Loucy (cell line): ENCODE measurements at regions not wholly inside any gene's neighbourhood (a gene's known extent, or its start where the extent isn't known, plus 50 kb on each side); places are given as distances from the start of the nearest gene placed in this dataset.

ENCODE experiments used
- H2AFZ ChIP-seq: fragments of 200-600 bp; sonication (generic); 2 replicates; pipeline ENCODE4 v1.6.0; 2016; ENCODE audit warnings: antibody characterized with exemption, mild to moderate bottlenecking, low read length, moderate library complexity
- H3F3A ChIP-seq: fragments of 200-600 bp; 2 replicates; pipeline ENCODE4 v1.6.0; 2016; ENCODE audit warnings: antibody characterized with exemption, low read depth, mild to moderate bottlenecking
- H3K27me3 ChIP-seq: fragments of 200-600 bp; sonication (generic); 2 replicates; pipeline ENCODE4 v1.6.1; 2014; ENCODE audit warnings: low read length, mild to moderate bottlenecking; ENCODE audit not compliant: insufficient read depth, poor library complexity, severe bottlenecking
- H3K36me3 ChIP-seq: fragments of 200-600 bp; sonication (generic); 2 replicates; pipeline ENCODE4 v1.6.1; 2016; ENCODE audit warnings: low read length; ENCODE audit not compliant: insufficient read depth
- H3K4me1 ChIP-seq: fragments of 200-600 bp; sonication (generic); 2 replicates; pipeline ENCODE4 v1.5.1; 2014; ENCODE audit warnings: low read length, mild to moderate bottlenecking; ENCODE audit not compliant: insufficient read depth, poor library complexity, severe bottlenecking
- H3K4me2 ChIP-seq: fragments of 200-600 bp; sonication (generic); 2 replicates; pipeline ENCODE4 v1.6.0; 2014; ENCODE audit warnings: antibody characterized with exemption, low read length, low read depth, mild to moderate bottlenecking; ENCODE audit not compliant: poor library complexity, severe bottlenecking
- H3K4me3 ChIP-seq: fragments of 200-600 bp; sonication (generic); 2 replicates; pipeline ENCODE4 v1.5.1; 2014; ENCODE audit warnings: low read length, mild to moderate bottlenecking, mixed read lengths; ENCODE audit not compliant: poor library complexity, severe bottlenecking
- H3K79me2 ChIP-seq: fragments of 200-600 bp; sonication (generic); 2 replicates; pipeline ENCODE4 v1.6.1; 2014; ENCODE audit warnings: low read length; ENCODE audit not compliant: insufficient read depth
- H3K9ac ChIP-seq: fragments of 200-600 bp; sonication (generic); 2 replicates; pipeline ENCODE4 v1.6.0; 2014; ENCODE audit warnings: mild to moderate bottlenecking, low read depth, low read length, moderate library complexity; ENCODE audit not compliant: poor library complexity, severe bottlenecking
- H3K9me2 ChIP-seq: fragments of 200-600 bp; sonication (generic); replicated peaks from 2 replicates; pipeline ENCODE4 v1.6.1; 2016; ENCODE audit warnings: low read depth, low read length, mixed read lengths
- H3K9me3 ChIP-seq: fragments of 200-600 bp; sonication (generic); 2 replicates; pipeline ENCODE4 v1.6.1; 2014; ENCODE audit warnings: mild to moderate bottlenecking, antibody characterized with exemption, low read length, low read depth; ENCODE audit not compliant: insufficient read depth
- H4K20me1 ChIP-seq: fragments of 200-600 bp; sonication (generic); 2 replicates; pipeline ENCODE4 v1.6.0; 2014; ENCODE audit warnings: antibody characterized with exemption, low read length, mild to moderate bottlenecking; ENCODE audit not compliant: insufficient read depth, poor library complexity, severe bottlenecking
- EZH2phosphoT487 ChIP-seq: fragments of 200-600 bp; IDR thresholded peaks from 2 replicates; pipeline ENCODE4 v1.6.1; 2018; ENCODE audit warnings: antibody characterized with exemption, mild to moderate bottlenecking, moderate library complexity, borderline replicate concordance
- TF ChIP-seq, protein P1 (sequence below): fragments of 200-600 bp; sonication (generic); conservative IDR thresholded peaks from 2 replicates; pipeline ENCODE4 v1.5.1; 2014; ENCODE audit warnings: mild to moderate bottlenecking, antibody characterized with exemption, low read length

DNA sequence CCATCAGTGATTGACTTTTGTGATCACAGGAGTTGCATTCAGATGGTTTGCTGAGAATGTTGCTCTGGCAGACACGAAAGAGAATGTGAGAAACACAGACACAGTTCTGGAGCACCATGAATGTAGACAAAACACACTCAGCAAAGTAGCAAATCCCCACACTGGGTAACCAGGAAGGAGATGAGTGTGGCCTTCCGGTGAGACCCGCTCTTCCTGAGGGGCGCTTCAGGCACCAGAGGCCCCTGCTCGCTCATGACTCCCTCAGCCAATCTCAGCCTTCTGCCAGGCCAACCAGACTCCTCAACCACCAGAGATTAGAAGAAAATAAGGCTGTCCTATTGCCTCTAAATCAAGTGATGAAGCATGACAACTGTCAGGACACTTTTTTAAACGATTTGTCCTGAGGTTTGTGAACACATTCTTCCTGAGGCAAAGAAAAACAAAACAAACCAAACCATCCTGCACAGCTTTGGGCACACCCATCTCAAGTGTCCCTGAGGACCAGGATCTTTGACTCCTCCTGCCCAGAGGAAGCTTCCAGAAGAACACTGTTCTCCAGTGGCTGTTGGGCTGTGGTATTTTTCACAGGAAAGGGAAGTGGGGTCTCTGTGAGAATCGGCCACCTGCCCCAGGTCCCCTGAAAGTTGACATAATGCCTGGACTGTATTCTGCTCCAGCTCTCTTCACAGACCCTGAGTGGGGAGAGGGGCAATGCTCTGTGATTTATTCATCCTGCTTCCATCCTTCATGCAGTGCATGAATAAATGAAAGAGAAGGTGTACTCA is 152.8 kb downstream of the BCL11A start:
- no peak overlapping the region for H3K9ac ChIP-seq
- H3K27me3 ChIP-seq: no peaks in the 10 kb centered on the region
- H3K4me2 ChIP-seq: peak overlapping the region; percentile 24
- H3K4me3 ChIP-seq: no peak overlapping the region
- H4K20me1 ChIP-seq: no peaks in the 10 kb centered on the region
- no peaks in the 10 kb centered on the region for H3K79me2 ChIP-seq
- peaks cover 7% of the 10 kb centered on the region for H3K4me1 ChIP-seq
- H3F3A ChIP-seq: no peaks in the 10 kb centered on the region
- no peaks in the 10 kb centered on the region for H3K9me3 ChIP-seq
- TF ChIP-seq, protein P1, sequence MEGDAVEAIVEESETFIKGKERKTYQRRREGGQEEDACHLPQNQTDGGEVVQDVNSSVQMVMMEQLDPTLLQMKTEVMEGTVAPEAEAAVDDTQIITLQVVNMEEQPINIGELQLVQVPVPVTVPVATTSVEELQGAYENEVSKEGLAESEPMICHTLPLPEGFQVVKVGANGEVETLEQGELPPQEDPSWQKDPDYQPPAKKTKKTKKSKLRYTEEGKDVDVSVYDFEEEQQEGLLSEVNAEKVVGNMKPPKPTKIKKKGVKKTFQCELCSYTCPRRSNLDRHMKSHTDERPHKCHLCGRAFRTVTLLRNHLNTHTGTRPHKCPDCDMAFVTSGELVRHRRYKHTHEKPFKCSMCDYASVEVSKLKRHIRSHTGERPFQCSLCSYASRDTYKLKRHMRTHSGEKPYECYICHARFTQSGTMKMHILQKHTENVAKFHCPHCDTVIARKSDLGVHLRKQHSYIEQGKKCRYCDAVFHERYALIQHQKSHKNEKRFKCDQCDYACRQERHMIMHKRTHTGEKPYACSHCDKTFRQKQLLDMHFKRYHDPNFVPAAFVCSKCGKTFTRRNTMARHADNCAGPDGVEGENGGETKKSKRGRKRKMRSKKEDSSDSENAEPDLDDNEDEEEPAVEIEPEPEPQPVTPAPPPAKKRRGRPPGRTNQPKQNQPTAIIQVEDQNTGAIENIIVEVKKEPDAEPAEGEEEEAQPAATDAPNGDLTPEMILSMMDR: no peak
- TF ChIP-seq EZH2phosphoT487: no peak
- H3K36me3 ChIP-seq: no peaks in the 10 kb centered on the region
- peak overlapping the region; percentile 52; the same call in 1 of the 2 replicates for H2AFZ ChIP-seq
- no peaks in the 10 kb centered on the region for H3K9me2 ChIP-seq

DNA sequence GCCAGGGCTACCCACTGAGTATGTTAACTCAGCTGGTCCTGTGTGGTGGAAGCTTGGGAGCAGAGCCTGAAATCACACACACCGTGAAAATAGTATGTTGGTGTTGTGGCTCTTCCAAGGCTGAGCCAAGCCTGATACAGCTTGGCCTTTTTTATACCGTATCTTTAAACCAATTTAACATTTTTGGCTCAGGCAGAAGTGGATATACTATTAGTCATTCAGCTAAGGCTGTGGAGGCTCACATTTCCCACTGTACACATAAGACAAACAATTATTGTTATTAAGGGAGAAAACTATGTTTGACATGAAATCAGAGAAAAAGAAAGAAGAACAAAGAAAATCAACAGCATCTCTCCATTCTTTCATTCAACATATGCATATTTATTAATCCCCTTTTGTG is 159.0 kb downstream of the BCL11A start:
- Histone ChIP-seq H3K36me3 (no peaks in the 10 kb centered on the region), H2AFZ (no peak overlapping the region), H3K4me1 (no peaks in the 10 kb centered on the region), H4K20me1 (no peaks in the 10 kb centered on the region), H3K9me3 (no peaks in the 10 kb centered on the region), H3K27me3 (no peaks in the 10 kb centered on the region), H3F3A (no peaks in the 10 kb centered on the region), H3K4me2 (no peak overlapping the region), H3K9me2 (no peaks in the 10 kb centered on the region), H3K9ac (no peak overlapping the region), H3K4me3 (no peak overlapping the region), H3K79me2 (no peaks in the 10 kb centered on the region)
- TF ChIP-seq EZH2phosphoT487: no peak
- TF ChIP-seq, protein P1: no peak

DNA sequence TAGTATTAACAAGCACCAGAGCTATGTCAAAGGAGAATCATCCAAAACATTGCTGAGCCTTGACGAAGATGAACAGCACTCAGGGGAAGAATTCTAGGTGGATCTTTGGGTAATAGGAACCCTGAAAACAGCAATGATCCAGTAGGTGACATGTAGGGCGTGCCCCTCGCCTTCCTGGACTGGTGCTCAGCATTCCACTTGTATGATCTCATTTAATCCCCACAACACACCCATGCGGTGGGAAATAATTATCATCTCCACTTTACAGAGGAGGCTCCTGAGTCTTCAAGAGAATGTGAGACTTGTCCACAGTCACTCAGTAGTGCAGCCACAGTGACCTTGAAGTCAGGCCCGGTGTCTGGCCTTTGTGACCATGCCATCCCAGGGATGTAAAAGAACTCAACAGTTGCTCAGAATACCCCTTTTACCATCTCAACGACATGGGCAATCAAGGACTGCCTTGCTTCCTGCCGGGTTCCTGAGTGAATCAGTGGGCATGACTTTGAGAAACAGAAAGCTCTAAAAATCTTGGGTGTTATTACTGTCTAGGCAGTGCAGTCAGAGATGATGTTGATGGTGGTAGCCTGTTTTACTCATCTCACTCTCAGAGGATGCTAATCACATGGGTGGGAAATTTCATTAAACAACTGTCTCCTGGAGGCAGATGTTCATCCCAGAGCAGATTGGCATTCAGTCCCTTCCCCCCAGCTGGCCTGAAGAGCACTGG is 161.6 kb downstream of the BCL11A start:
- Histone ChIP-seq H3K4me3 (no peak overlapping the region), H3K4me1 (no peaks in the 10 kb centered on the region), H3K9ac (no peak overlapping the region), H3K27me3 (no peaks in the 10 kb centered on the region), H3K9me2 (no peaks in the 10 kb centered on the region), H4K20me1 (no peaks in the 10 kb centered on the region), H3K36me3 (no peaks in the 10 kb centered on the region), H2AFZ (no peak overlapping the region), H3K4me2 (no peak overlapping the region), H3K9me3 (no peaks in the 10 kb centered on the region), H3K79me2 (no peaks in the 10 kb centered on the region), H3F3A (no peaks in the 10 kb centered on the region)
- no peak for TF ChIP-seq EZH2phosphoT487
